Hematopoietic multipotent progenitor cell treated with erythropoietin and hydrocortisone succinate and interleukin-3 and kit ligand, for 4 days (in vitro differentiated cells): ENCODE measurements at regions not wholly inside any gene's neighbourhood (a gene's known extent, or its start where the extent isn't known, plus 50 kb on each side); places are given as distances from the start of the nearest gene placed in this dataset.
A peak's percentile ranks its signal among the peaks of the same experiment; 100 is the strongest.
"Not testable (repeated sequence)": the region's sequence is repeated elsewhere in the genome, so short reads cannot be mapped to it uniquely, and the experiment has no call there.

Source experiments
- DNase-seq: peaks from one replicate; pipeline ENCODE4 v3.0.0-alpha.2; 2015

DNA sequence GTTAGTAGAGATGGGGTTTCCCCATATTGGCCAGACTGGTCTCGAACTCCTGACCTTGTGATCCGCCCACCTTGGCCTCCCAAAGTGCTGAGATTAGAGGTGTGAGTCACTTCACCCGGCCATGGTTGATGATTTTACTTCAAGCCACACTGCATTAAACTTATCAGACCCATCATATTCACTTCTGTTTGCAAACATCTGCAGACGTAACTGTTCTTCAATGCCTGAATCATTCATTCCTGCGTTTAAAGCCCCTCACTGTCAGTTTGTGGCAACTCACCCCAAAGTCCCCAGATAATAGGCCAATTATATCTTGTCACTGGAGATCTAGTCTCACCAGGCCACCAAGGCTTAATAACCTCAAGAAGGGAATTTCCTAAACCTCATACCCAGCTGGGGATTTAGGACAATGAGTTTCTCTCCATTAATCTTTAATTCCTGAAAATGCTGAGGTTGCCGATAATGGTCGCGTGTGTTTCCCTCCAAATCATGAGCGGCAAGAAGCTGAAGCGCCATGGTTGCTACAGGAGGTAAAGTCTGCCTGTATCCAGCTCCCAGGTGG lies 229.6 kb downstream of the LY86 start:
- no peak for DNase-seq

DNA sequence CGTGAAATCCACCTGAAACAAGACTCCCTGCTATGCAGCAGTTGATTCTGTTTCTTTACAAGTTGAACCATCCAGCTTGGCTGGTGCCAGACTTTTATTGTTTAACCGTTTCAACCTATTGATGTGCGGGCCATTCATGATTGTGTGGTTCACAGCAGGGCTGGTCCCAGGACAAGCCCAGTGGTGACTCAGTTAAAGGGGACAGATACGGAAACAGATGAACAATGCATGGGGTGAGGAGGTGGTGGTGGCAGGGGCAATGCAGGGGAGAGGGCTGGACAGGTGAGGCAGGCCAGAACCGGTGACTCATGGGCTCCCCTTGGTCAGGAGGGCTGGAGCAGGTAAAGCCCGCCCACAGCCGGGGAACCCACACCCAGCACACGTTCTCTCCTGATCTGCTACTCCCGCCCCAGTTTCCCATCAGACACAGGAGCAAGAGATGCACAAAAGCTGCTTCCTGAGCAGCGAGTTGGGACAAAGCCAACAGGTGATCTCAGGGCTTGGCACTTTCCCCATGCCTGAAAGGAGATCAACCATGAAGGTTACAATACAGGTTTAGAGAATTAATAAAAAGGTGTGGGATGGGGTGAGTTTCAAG lies 232.2 kb downstream of the LY86 start:
- no peak for DNase-seq

DNA sequence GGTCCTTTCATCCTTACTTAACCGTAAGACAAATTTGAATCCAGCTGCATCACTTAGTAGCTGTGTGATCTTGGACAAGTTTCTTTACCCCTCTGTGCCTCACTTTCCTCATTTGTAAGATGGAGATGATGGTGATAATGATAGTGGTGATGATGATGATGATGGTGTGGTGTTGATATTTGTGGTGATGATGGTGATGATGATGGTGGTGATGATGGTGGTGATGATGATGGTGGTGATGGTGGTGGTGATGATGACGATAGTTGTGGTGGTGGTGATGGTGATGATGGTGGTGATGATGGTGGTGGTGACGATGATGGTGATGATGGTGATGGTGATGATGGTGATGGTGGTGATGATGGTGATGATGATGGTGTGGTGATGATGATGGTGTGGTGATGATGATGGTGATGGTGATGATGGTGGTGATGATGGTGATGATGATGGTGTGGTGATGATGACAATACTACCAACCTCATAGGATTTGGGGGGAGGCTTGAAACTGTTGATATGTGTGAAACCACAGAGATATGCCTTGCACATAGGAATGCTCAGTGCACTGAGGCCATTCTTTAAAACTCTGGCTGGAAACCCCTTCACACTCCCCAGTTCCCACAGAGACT lies 233.2 kb downstream of the LY86 start:
- DNase-seq: no peak

DNA sequence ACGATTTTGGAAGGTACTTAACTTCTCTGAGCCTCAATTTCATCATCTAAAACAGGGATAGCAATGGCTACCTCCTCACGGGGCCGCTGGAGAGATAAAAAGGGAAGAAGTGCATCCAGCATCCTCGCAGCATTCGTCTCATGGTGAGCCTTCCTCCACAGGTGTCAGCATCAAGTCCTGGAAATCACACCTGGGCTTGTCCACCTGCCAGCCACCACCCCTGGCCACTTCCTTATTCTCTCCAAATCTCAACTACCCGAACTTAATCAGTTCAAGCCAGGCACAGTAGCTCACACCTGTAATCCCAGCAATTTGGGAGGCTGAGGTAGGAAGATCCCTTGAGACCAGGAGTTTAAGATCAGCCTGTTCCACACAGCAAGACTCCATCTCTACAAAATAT lies 234.5 kb downstream of the LY86 start:
- DNase-seq: no peak

DNA sequence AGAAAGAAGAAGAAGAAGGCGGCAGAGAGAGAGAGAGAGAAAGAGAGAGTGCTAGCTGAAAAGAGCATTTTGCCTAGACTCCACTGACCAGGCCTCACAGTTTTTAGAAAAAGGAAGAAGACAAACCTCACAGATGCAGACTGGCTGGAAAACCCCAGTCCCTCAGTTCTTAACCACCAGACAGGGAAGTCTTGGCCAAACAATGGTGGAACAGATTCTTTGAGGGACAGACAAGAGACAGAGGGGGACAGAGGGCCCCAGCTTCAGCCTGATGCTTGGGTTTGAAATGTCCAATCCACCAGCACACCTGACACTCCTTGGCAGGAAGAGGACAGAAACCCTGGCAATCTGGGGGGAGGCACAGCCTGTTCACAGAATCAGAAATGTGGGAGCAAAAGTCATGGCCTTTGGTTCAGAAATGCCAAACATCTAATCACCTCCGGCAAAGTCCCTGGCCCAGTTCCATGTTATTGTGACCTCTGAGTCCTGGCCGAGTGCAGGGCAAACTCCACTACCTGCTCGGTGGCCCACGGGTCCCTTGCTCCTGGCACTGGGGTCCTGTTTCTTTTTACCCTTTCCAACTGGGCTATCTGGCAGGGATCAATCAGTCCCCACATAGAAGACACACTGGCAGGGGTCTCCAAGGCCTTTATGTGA lies 235.2 kb downstream of the LY86 start:
- DNase-seq: peak; percentile 45

DNA sequence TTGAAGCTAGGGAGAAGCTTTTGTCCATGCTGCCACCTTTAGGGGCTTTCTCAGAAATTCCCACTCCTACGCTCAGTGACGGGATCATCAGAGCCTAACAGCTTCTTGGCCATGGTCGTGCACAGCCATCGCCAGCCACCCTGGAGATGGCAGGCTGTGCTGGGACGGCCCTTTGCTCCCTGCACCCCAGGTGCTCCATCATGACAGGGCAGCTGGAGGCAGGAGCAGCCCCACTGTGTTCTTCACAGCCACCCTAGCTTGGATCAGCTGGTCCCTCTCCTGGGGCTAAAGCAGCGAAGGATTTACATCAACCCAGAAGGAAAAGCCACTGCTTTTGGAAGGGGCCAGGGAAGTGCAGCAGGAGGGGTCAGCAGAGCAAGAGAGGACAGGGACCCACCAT lies 235.9 kb downstream of the LY86 start:
- DNase-seq: no peak

DNA sequence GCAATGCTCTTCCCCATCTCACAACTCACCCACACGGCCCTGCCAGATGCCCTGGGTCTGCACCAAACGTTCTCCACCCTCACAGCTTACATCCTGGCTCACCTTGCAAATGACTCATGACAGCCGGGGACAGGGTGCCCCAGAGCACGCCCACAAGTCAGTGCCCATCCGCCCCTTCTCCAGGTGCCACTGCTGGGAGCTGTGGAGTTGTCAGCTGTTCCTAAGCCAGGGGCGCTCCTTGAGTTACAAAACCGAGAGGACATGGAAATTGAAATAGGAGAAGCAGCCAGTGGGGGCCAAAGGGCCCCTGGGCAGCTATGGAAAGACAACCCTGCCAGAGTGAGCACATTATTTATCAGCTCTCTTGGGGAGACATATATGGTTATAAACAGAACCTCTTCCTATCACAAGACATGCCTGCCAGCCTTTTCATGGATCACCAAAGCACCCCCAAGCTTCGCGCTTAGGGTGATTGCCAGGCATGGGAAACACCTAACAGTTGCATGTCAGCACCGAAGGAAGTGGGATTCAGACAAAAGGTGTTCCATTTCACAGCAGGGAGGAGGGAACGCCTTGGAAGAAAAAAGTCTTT lies 236.8 kb downstream of the LY86 start:
- DNase-seq: no peak

DNA sequence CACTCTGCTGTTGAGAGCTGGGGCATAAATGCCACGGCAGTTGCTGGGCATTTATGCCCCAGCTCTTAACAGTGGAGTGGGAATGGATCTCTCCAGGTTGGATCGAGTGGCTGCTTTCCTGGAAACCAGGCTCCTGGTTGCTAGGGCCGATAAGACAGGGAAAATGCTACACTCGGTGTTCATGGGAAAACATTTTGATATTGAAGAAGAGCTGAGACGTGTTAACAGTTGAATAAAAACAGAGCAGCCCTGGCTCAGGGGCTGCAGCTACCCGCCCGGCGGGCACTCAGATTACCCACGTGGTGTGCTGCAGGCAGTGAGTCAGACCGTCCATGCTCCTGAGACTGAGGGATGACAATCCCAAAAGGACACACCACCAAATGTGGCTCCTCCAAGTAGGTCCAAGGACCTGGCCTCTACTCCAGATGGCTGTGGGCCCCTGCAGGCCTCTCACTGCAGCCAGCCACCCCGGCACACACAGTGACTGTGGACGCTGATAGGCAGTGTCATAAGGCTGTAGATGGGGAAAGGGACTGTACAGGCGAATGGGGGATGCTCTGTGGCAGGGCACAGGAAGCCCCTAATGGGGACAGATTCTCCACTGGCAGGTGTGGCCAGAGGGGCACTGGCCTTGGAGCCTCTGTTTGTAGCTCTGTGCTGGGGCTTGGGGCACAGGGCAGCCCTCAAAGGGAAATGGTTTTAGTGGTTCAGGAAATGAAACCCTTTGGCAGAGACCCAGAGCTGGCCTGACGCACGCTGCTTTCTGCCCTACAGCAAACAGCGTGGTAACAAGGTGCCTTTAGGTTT lies 237.8 kb downstream of the LY86 start:
- DNase-seq: peak; percentile 92

DNA sequence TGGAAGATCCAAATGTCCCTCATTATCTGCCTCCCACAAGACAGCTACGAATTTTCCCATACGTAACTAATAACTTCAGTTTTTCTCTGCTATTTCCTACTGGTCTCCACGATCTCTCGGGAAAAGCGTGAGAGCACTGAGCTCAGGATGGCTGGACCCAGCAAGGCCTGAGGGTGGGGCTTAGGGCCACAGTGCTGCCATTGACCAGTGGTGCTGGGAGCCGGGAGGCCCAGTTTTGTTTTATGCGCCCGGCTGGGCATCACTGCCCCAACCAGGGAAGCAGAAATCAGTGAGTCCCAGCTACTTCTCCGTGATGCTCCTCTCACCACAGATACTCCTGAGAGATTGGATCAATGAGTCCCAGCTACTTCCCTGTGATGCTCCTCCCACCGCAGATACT lies 238.4 kb downstream of the LY86 start:
- DNase-seq: no peak

DNA sequence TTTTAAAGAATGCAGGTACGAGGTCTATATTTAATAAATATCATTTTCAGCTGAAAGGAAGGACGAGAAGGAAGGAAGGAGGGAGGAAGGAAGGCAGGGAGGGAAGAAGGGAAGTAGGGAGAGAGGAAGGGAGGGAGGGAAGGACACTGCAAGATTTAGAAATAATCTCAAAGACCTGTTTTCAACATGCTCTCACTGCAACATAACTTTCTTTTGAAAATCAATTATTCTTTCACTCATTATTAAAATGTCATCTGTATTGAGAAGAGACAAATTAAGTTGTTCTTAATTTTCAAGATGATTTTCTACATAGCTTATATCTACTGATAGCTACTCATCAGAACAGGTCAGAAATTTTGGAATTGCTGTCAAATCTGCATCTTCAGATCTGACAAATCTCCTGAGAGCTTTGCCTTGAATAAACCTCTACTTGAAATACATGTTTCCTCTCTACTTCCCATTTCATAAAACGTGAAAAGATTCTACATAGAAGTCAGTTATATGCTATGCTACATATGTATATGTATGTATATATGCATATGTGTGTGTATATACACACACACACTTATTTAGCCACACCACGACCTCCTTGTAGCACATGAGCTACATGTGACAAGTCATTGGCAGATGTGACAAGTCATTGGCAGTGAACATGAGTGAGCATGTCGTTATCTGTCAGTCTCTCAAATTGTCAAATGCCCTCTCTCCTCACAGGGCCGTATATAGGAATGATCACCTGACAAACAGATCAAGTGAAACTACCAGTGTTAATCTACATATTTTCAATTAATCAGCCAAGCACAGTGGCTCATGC lies 241.6 kb downstream of the LY86 start:
- no peak for DNase-seq

DNA sequence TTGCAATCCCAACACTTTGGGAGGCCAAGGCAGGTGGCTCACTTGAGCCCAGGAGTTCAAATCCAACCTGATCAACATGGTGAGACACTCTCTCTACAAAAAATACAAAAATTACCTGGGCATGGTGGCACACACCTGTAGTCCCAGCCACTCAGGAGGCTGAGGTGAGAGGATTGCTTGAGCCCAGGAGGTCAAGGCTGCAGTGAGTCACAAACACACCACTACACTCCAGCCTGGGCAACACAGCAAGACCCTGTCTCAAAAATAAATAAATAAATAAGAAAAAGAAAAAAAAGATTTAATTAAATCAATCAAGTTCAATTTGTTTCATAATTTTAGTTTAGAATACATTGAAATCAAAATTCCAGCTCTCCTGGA lies 242.2 kb downstream of the LY86 start:
- not testable (repeated sequence) for DNase-seq

DNA sequence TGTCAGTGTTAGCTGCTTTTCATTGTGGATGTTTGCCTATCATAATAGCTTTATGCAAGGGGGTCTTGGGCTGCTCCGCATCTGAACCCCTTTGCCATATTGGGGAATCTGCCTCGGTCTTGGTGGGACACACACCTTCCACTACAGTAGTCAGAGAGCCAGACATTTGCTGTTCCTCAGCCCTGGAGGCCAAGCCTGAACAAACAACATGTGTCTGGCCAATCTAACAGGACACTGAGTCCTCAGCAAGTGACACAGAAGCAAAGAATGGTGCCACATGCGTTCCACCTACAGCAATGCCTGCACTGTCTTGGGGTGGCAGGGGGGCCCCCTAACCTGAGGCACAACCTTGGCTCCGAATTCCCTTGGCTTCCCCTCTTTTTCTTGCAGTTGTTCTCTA lies 243.9 kb downstream of the LY86 start:
- no peak for DNase-seq

DNA sequence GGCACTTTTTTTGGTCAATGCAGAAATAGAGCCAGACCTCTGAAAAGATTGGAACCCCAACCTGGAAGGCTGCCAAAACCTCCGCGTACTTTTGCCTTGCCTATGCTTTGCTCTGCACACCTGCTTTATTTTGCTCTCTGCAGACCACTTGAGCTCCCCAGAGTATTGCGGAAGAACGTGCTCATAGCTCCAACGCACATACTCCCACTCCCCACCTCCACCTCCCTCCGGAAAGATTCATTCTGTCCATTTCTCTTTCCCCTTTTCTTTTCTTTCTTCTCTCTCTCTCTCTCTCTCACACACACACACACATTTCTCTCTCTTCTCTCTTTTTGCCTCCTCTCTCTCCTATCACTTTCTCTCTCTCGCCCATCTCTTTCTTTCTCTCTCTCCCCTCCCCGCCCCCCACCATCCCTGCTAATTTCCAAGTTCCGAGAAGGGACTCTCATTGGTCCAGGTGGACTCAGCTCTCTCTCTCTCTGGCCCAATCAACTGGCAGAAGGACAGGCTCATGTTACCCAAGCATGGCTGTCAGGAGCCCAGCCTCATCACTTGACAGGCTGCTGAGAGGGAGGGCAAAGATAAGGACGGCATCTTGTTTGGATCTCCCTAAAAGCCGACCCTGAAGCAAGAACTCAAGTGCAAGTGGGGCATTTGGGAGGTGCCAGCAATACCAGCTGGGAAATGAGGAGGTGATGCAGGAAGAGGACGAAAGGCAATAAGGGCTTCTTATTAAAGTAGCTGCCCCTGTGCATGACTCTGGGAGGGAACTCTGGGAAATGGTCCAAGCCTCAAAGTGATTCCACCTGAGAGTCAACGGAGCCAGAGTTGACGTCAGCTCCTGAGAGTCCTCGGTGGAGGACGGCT lies 246.1 kb downstream of the LY86 start:
- DNase-seq: no peak

DNA sequence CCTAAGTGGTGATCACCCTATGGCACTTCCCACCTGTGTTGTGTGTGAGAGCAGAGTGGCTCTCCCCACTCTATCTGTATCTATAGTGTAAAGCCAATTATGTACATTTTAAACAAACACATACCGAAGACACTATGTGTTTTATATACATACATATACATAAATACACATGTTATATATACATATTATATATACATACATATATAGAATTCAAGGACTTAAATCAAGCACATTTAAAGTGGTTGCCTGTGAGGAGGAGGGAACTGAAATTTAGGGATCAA lies 246.6 kb downstream of the LY86 start:
- no peak for DNase-seq

DNA sequence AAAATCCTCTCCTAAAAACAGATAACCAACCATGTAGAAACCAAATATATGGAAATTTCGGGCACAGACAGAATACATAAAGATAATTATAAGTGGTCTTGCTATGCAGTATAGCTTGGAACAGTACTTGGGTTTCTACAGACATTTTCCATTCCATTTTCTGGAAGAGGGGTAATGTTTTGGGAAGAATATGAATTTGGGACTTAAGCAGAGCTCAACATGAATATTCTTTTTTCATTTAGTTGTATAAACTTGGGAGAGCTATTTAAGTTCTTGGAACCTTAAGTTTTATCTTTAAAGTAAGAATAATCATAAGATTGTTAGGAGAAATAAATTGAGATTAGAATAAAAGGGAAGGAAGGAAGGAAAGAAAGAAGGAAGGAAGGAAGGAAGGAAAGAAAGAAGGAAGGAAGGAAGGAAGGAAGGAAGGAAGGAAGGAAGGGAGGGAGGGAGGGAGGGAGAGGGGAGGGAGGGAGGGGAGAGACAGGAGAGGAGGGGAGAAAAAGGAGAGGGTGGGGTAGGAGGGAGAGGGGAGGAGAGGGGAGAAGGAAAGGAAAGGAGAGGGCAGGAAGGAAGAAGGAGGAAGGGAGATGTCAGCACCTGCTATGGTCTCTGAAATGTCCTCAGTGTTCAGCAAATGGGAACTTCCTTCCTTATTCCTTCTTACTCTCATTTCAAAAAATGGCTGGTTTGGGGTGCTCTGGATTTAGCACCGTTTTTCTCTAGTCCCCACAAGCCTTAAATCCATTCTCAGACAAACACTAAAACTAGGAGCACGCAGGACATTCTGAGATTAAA lies 248.3 kb downstream of the LY86 start:
- no peak for DNase-seq

DNA sequence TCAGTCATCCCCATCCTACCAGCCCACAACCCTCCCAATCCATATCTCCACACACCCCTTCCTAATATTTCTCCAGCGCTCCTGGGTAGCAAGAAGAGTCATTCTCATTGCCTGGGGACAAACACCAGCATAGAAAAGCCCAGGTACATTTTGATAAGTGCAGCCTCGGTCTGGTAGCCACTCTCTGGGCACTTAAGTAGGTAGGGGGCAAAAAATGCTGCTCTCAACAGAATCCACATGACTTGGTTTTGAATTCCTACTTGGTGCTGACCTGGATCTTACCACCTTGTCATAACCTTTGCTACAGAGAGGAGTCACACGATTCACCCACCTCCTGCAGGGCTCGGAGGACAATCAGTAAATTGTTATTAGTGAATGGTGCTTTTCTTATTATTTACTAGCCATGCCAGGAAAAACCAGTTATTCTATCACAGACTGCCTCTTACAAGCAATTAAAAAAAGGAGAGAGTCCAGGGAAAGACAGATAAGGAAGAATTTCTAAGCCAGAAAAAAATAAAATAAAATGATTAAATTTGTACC lies 249.1 kb downstream of the LY86 start:
- no peak for DNase-seq

DNA sequence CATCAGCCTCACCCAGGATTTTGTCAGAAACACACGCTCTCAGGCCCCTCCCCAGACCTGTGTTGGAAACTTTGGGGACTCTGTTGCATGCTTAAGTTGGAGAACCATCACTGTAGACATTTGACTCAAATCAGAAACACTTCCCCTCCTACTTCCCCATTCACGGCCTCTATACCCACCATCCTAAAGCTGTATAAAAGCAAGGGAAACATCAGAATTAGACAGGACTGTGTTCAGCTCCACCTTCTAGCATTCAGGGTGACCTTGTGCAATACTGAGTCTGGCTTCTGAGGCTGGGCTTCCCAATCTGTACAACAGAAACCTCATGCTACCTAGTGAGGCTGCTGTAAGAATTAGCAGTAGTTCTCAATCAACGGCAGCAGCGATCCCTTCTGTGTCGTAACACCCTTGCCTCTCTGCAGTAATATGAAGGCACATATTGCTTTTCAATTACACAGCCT lies 252.3 kb downstream of the LY86 start:
- peak; percentile 76 for DNase-seq

DNA sequence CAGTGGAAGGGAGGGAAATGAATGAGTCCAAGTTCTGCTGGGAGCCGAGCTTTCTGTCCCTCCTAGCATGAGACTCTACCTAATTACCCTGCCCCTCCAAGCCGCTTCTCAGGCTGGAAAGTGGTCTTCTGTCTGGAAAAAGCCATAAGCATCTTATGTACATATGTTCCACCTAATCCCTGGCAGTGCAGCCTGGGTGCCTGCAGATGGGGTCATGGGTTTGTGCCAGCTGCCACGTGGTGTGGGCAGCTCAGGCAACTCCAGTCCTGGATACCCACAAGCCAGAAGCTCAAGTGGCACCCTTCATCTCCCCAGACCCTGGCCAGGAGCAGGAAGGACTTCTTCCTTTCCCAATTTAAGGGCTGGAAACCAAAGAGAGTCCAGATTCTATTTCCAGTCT lies 253.1 kb downstream of the LY86 start:
- DNase-seq: peak; percentile 56

DNA sequence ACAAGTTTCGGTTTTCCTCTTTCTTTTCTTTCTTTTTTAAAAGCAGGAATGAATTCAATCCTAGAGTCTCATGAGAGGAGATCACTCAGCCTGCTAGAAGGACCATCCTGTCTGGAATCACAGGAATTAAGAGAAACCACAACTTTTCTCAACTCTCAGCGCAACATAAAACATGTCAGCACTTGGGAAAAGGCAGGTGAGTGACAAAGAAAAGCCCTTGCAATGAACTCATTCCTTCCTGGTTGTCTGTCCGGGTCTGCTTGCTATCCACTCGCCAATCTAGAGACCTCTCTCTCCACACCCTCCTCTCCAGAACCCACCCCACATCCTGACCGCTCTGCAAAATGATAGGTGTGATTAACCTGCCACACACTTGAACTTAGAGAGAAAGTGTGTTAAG lies 253.8 kb downstream of the LY86 start:
- no peak for DNase-seq

DNA sequence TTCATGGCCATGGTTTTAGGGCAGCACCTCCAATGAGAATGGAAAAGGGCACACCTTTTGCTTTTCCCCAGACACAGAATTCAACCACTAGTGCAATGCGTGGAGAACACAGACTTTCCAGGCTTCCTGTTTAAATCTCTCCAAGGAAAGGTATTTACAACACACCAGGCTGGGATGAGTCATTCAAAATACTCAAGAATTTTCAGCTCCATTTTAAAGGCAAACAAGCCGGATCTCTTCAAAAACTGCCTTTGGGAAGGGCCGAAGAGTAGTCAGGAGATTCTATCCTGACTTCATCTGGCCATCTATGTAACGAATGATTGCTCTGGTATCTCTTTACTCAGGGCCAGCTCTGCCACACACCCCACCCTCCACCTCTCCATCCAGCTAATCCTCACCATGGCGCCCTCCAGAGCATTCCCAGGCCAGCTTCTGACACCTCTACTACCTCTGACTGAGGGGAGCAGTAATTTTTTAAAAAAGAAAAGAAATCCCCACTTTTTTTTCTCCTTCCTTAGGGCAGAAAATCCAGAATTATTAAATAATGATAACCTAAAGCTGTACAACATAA lies 254.6 kb downstream of the LY86 start:
- no peak for DNase-seq
